Activated CD4-positive, alpha-beta T cell treated with anti-CD3 and anti-CD28 coated beads, Interleukin-2, amount 50 U/mL, for 24 hours (primary cell): ENCODE measurements at regions not wholly inside any gene's neighbourhood (a gene's known extent, or its start where the extent isn't known, plus 50 kb on each side); places are given as distances from the start of the nearest gene placed in this dataset.
"Not testable (repeated sequence)": the region's sequence is repeated elsewhere in the genome, so short reads cannot be mapped to it uniquely, and the experiment has no call there.

Experiments
- DNase-seq, 2 donors: peaks; one replicate each; pipeline ENCODE4 v3.0.0-alpha.2; 2020; ENCODE audit warnings: low read depth in 1 of 2, low spot score in 1 of 2

GRCh38 chr2:34851804-34852203 lies 1252.7 kb upstream of the FAM98A start:
- DNase-seq = no peak

GRCh38 chr2:34849827-34850226 lies 1250.7 kb upstream of the FAM98A start:
- DNase-seq = no peak

GRCh38 chr2:34848691-34849090 lies 1249.6 kb upstream of the FAM98A start:
- no peak for DNase-seq

DNA sequence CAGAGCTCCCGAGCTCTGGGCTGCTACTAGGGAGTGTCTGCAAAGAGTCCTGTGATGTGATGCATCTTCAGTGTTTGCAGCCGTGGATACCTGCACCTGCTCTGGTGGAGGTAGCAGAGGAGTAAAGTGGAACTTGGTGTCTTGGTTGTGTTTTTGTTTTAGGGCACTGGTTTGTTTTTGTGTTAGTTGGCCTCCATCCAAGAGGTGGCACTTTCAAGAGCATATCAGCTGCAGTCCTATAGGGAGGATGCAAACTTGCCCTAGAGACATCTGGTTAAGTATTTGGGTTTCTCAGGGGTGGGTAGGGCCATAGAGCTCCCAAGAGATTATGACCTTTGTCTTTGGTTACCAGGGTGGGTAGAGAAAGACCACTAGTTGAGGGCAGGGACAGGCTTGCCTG lies 1249.0 kb upstream of the FAM98A start:
- no peak for DNase-seq

GRCh38 chr2:34844629-34845028 lies 1245.5 kb upstream of the FAM98A start:
- no peak for DNase-seq

- DNase-seq = no peak
Measured at GRCh38 chr2:34838408-34838807, 1239.3 kb upstream of the FAM98A start.

DNA sequence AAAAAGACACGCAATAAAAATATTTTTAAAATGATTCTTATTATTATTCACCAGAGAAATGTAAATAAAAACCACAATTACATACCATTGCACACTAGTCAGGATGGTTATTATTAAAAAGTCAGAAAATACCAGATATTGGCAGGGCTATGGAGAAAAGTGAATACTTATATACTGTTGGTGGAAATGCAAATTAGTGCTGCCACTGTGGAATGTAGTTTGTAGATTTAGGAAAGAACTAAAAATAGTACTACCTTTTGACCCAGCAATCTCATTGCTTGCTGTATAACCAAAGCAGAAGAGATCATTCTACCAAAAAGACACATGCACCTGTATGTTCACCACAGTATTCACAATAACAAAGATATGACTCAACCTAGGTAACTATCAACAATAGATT lies 1237.3 kb upstream of the FAM98A start:
- DNase-seq = no peak

GRCh38 chr2:34831096-34831495 lies 1232.0 kb upstream of the FAM98A start:
- no peak for DNase-seq

DNA sequence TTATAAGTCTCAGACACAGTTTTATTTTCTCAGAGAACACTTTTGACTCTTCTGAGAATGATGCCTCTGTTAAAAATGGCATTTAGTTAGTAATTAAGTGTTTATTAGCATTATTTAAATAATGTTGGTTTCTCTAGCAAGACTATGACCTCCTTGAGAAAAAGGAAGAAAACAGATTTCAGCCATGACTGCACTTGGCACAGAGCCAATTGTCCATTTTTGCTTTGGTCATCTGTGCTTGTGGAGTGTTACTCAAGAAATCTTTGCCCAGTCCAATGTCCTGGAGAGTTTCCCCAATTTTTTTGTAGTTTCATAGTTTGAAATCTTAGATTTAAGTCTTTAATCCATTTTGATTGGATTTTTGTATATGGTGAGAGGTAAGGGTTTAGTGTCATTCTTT lies 1229.4 kb upstream of the FAM98A start:
- no peak for DNase-seq

GRCh38 chr2:34827398-34827797 lies 1228.3 kb upstream of the FAM98A start:
- DNase-seq = no peak

DNA sequence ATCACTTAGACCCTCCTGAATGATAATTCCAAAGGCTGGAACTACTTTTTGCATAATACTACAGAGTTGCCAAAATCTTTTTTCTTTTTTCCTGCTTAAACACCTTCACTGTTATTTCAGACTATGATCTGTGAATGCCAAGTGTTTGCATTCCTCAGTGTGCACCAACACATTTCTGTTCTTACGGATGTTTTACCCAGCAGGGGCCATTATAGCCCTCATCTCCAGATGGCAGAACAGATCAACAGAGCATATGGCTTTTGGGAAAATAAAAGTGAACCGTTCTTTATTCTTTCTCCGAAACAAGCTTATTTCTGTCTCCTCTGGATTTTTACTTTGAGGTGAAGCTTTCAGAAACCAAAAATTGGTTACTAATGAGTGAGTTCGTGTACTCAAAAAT lies 1226.6 kb upstream of the FAM98A start:
- DNase-seq = no peak

DNA sequence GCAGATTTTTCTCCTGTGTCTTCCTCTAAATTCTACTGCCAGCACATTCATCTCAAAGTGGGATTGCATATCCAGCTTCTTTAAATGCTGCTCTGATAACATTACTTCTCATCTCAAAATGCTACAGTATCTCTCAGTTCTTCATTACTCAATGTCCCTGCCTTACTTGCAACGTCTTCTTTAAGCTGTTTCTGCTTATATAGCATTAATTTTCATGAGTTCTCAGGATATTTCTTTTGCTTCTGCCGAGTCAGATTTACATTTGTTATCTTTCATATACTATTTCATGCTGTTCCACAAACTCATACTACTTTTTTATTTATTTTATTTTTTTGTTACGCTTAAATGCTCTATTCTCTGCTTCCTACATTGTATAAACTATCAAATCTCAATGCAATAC lies 1223.5 kb upstream of the FAM98A start:
- DNase-seq = no peak

GRCh38 chr2:34815052-34815741 lies 1216.1 kb upstream of the FAM98A start:
- no peak for DNase-seq

- no peak for DNase-seq
Measured at GRCh38 chr2:34810456-34810855, 1211.4 kb upstream of the FAM98A start.

DNA sequence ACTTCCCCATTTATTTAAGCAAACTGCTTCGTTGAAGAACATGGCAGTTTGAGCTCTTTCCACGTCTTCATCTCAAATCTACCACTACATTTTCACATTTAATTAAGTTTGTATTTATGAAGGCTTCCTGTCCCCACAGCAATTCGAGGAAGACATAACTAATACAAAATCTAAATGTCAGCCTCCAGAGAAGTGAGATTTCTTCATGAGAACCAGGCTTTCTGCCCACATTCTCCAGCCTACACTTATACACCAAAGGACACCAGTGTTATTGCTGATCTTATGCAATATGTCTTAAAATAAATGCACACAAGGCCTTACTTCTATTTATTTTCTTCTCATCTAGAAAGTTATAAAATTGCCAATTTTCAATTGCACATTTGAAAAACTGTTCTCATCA lies 1209.3 kb upstream of the FAM98A start:
- DNase-seq = no peak

GRCh38 chr2:34806891-34807290 lies 1207.8 kb upstream of the FAM98A start:
- DNase-seq = no peak

GRCh38 chr2:34806396-34806795 lies 1207.3 kb upstream of the FAM98A start:
- no peak for DNase-seq

DNA sequence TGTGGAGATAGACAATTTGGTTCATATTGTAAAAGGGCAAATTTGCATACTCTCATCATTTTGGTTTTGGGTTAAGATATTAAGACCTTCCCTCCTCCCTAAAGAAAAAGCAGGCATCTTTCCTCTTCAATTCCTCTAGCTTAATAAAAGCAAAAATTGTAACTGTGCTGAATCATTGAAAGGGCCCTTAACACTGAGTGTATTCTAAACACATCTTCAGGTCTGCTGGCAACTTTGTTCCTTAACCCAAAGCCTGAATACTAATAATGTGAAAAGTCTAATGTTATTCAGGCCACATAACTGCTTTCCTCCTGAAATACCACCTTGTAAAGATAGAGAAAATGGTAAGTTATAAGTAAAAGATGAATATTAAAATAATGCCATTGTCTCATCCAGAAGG lies 1200.5 kb upstream of the FAM98A start:
- no peak for DNase-seq

DNA sequence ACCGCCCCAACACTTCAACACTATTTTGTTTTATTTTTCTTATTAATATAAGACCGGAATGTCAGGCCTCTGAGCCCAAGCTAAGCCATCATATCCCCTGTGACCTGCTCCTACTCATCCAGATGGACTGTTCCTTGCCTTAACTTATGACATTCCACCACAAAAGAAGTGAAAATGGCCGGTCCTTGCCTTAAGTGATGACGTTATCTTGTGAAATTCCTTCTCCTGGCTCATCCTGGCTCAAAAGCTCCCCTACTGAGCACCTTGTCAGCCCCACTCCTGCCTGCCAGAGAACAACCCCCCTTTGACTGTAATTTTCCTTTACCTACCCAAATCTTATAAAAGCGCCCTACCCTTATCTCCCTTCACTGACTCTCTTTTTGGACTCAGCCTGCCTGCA lies 1196.5 kb upstream of the FAM98A start:
- DNase-seq = not testable (repeated sequence)

- no peak for DNase-seq
Measured at GRCh38 chr2:34789169-34789568, 1190.1 kb upstream of the FAM98A start.

DNA sequence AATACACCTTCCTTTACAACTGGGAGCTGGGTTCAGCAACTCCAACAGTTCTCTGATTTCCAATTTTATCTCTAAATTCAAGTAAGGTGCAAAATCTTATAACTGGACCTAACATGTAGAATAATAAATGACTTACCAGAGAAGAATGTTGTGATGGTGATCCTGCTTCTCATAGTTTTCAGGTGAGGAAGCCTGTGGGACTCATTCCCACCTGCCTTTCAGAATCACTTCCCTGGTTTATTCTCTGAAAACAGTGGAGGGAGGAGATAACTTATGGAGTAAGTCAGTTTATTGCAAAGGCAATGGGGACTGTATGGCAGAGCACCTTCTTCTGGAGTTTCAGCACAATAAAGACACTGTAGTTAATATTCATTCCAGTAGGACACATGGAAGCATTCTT lies 1188.2 kb upstream of the FAM98A start:
- DNase-seq = no peak

- no peak for DNase-seq
Measured at GRCh38 chr2:34785206-34785785, 1186.2 kb upstream of the FAM98A start.

GRCh38 chr2:34784701-34785100 lies 1185.6 kb upstream of the FAM98A start:
- no peak for DNase-seq
